A673 (cell line): ENCODE measurements at regions not wholly inside any gene's neighbourhood (a gene's known extent, or its start where the extent isn't known, plus 50 kb on each side); places are given as distances from the start of the nearest gene placed in this dataset.

Source experiments
- BruUV-seq: library from RNA; stranded (reverse); fragments of 400-500 nt; replicated peaks from 2 replicates; lab custom pipeline; 2021; lab: Mats Ljungman, UMichigan
- CTCF ChIA-PET: fragments of 300-600 bp; sonication (Branson Sonifier 250); formaldehyde crosslinking; loops from one replicate; lab custom pipeline; 2022; ENCODE audit warnings: antibody characterized with exemption; lab: Charles Lee
- POLR2A ChIA-PET: fragments of 300-600 bp; sonication (Branson Sonifier 250); formaldehyde crosslinking; loops from one replicate; lab custom pipeline; 2022; ENCODE audit warnings: antibody characterized with exemption; ENCODE audit not compliant: low non-redundant PET; lab: Charles Lee
- DNase-seq: peaks from one replicate; pipeline ENCODE4 v3.0.0-alpha.2; 2015; ENCODE audit warnings: low spot score
- H3K27ac ChIP-seq: fragments of 200-600 bp; sonication (generic); 2 replicates; pipeline ENCODE4 v1.5.1; 2016; ENCODE audit warnings: mixed run types, low read depth, mild to moderate bottlenecking, mixed read lengths, antibody characterized with exemption, low read length; ENCODE audit not compliant: poor library complexity, severe bottlenecking
- H3K27me3 ChIP-seq: fragments of 200-600 bp; sonication (generic); replicated peaks from 2 replicates; pipeline ENCODE4 v1.6.1; 2017; ENCODE audit warnings: mixed run types, low read depth, mild to moderate bottlenecking, mixed read lengths, antibody characterized with exemption, low read length; ENCODE audit not compliant: insufficient read depth, poor library complexity
- H3K36me3 ChIP-seq: fragments of 200-600 bp; sonication (generic); 2 replicates; pipeline ENCODE4 v1.6.1; 2016; ENCODE audit warnings: mixed run types, mild to moderate bottlenecking, mixed read lengths, antibody characterized with exemption, low read length; ENCODE audit not compliant: insufficient read depth, poor library complexity, severe bottlenecking
- H3K4me1 ChIP-seq: fragments of 200-600 bp; sonication (generic); 2 replicates; pipeline ENCODE4 v1.6.1; 2017; ENCODE audit warnings: mixed run types, mild to moderate bottlenecking, mixed read lengths, antibody characterized with exemption, low read length; ENCODE audit not compliant: insufficient read depth, poor library complexity, severe bottlenecking
- H3K4me3 ChIP-seq: fragments of 200-600 bp; sonication (generic); 2 replicates; pipeline ENCODE4 v1.5.1; 2016; ENCODE audit warnings: low read depth, mixed run types, mild to moderate bottlenecking, mixed read lengths, low read length; ENCODE audit not compliant: poor library complexity, severe bottlenecking
- H3K9me3 ChIP-seq: fragments of 200-600 bp; sonication (generic); 2 replicates; pipeline ENCODE4 v1.6.1; 2016; ENCODE audit warnings: mixed run types, low read depth, mild to moderate bottlenecking, mixed read lengths, antibody characterized with exemption, low read length; ENCODE audit not compliant: poor library complexity, severe bottlenecking
- EZH2 ChIP-seq: fragments of 200-600 bp; sonication (generic); IDR thresholded peaks from 2 replicates; pipeline ENCODE4 v1.6.1; 2017; ENCODE audit warnings: borderline replicate concordance, low read depth, mild to moderate bottlenecking, mixed read lengths, antibody characterized with exemption, low read length; ENCODE audit not compliant: poor library complexity, severe bottlenecking
- intact Hi-C: fragments of 100-400 bp; cut with micrococcal nuclease; formaldehyde crosslinking; loops from one replicate; pipeline ENCODE4 v1.10.0; 2022; ENCODE audit not compliant: unreplicated experiment
- TF ChIP-seq, protein P1 (sequence below): fragments of 300-800, 200-600 bp; sonication (generic); conservative IDR thresholded peaks from 2 replicates; pipeline ENCODE4 v1.5.1; 2017; ENCODE audit warnings: low read depth, mild to moderate bottlenecking, antibody characterized with exemption, low read length, moderate library complexity, mixed read lengths

DNA sequence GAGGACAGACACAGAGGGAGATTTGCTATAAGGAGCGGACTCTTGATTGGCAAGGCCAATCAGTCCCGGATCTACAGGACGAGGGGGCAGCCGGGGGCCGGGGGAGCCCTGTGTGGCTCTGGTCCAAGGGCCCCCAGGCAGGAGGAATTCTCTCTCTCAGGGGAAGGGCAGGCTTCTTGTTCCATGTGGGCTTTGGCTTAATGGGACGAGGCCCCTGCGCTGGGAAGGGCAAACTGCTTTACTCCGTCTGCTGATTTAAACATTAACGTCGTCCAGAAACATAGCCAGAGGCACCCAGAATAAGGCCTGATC, 75.9 kb downstream of the TMEM18 start:
- no peaks in the 10 kb centered on the region for H3K4me1 ChIP-seq
- DNase-seq: no peak
- no peak overlapping the region for H3K27ac ChIP-seq
- no peaks in the 10 kb centered on the region for H3K9me3 ChIP-seq
- TF ChIP-seq EZH2: no peak
- TF ChIP-seq, protein P1, sequence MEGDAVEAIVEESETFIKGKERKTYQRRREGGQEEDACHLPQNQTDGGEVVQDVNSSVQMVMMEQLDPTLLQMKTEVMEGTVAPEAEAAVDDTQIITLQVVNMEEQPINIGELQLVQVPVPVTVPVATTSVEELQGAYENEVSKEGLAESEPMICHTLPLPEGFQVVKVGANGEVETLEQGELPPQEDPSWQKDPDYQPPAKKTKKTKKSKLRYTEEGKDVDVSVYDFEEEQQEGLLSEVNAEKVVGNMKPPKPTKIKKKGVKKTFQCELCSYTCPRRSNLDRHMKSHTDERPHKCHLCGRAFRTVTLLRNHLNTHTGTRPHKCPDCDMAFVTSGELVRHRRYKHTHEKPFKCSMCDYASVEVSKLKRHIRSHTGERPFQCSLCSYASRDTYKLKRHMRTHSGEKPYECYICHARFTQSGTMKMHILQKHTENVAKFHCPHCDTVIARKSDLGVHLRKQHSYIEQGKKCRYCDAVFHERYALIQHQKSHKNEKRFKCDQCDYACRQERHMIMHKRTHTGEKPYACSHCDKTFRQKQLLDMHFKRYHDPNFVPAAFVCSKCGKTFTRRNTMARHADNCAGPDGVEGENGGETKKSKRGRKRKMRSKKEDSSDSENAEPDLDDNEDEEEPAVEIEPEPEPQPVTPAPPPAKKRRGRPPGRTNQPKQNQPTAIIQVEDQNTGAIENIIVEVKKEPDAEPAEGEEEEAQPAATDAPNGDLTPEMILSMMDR: no peak
- H3K4me3 ChIP-seq: no peak overlapping the region
- no TSS peak for BruUV-seq
- H3K27me3 ChIP-seq: no peaks in the 10 kb centered on the region
- intact Hi-C loops: no loop called here
- CTCF ChIA-PET: no interaction called here
- POLR2A ChIA-PET: no interaction called here
- H3K36me3 ChIP-seq: no peaks in the 10 kb centered on the region

DNA sequence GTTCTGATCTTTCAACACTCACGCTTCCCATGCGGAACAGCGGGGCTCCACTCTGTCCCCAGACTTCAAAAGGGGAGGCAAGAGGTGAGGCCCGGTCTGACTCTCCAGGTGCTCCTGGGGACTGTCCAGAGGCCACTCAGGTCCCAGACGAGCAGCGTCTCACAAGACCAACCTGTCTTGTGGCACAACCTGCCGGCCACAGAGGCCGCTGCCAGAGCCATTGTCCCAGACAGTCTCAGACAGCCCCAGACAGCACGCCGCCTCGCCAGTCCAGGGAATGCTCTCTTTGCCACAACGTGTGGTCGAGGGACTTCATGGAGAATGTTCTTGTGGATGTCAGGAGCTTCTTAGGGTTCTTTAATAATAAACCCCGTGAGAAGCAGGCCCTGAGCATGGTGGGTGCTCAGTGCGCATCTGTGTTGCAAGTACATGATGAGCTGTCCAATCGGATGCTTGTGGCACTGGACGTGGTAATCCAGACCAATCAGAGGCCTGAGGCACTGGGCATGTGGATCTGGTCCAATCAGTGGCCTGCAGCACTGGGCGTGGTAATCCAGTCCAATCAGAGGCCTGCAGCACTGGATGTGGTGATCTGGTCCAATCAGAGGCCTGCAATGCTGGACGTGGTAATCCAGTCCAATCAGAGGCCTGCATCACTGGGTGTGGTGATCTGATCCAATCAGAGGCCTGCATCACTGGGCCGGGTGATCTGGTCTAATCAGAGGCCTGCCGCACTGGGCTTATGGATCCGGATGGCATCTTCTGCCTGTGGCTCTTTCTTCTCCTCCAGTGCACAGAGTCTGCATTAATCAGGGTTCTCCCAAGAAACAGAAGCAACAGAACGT, 76.4 kb downstream of the TMEM18 start:
- ChIA-PET POLR2A (no interaction called here), CTCF (no interaction called here)

DNA sequence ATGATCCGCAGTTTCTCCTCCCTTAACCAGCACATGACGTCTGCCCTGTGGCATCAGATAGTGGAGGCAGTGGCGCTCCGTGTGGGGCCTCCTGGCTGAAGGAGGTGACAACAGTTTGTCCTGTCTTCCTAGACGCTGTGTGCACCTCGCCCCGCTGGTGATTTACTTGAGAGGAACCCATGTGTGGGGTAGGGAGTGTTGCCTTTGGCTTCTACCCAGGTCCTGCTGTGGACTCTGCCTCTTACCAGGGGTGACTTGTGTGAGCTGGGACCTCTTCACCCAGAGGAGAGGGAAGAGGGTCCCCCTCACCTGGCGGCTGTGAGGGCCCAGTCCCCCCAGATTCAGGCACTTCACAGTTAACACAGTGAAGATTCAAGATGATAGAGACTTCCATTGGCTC, 77.6 kb downstream of the TMEM18 start:
- CTCF ChIA-PET: no interaction called here

More for the DNA sequence above, 76.4 kb downstream of the TMEM18 start:
- H3K9me3 ChIP-seq: no peaks in the 10 kb centered on the region
- DNase-seq: no peak
- no peak for TF ChIP-seq EZH2
- TF ChIP-seq, protein P1: no peak
- H3K4me3 ChIP-seq: no peak overlapping the region
- H3K4me1 ChIP-seq: no peaks in the 10 kb centered on the region
- H3K36me3 ChIP-seq: no peaks in the 10 kb centered on the region
- intact Hi-C loops: no loop called here
- no peaks in the 10 kb centered on the region for H3K27me3 ChIP-seq
- BruUV-seq: no TSS peak
- no peak overlapping the region for H3K27ac ChIP-seq

More for the DNA sequence above, 77.6 kb downstream of the TMEM18 start:
- intact Hi-C loops: no loop called here
- H3K27ac ChIP-seq: no peak overlapping the region
- BruUV-seq: no TSS peak
- no peaks in the 10 kb centered on the region for H3K27me3 ChIP-seq
- H3K36me3 ChIP-seq: no peaks in the 10 kb centered on the region
- DNase-seq: no peak
- no peak for TF ChIP-seq EZH2
- TF ChIP-seq, protein P1: no peak
- POLR2A ChIA-PET: no interaction called here
- no peaks in the 10 kb centered on the region for H3K4me1 ChIP-seq
- H3K4me3 ChIP-seq: no peak overlapping the region
- no peaks in the 10 kb centered on the region for H3K9me3 ChIP-seq
